Transverse colon (tissue), 4 donors: ENCODE measurements at regions not wholly inside any gene's neighbourhood (a gene's known extent, or its start where the extent isn't known, plus 50 kb on each side); places are given as distances from the start of the nearest gene placed in this dataset.

Source experiments
- DNase-seq: peaks from one replicate; pipeline ENCODE4 v3.0.0-alpha.2; 2019
- H3K27ac ChIP-seq, 4 donors: fragments of 200-600 bp; sonication (generic); 2 replicates each; pipeline ENCODE4 v1.5.1; 2016 to 2018; ENCODE audit warnings: inconsistent platforms in 4 of 4
- H3K27me3 ChIP-seq: fragments of 200-600 bp; sonication (generic); 2 replicates; pipeline ENCODE4 v1.5.1; 2017; ENCODE audit warnings: inconsistent platforms
- H3K36me3 ChIP-seq, 4 donors: fragments of 200-600 bp; sonication (generic); 2 replicates each; pipeline ENCODE4 v1.5.1; 2017 to 2019; ENCODE audit warnings: inconsistent platforms in 4 of 4
- H3K4me1 ChIP-seq, 4 donors: fragments of 200-600 bp; sonication (generic); 2 replicates each; pipeline ENCODE4 v1.5.1; 2017 to 2020; ENCODE audit warnings: inconsistent platforms in 4 of 4
- H3K4me3 ChIP-seq, 4 donors: fragments of 200-600 bp; sonication (generic); 1 replicate in 1 of 4; 2 replicates in 3 of 4; pipeline versions ENCODE4 v1.5.1 to v1.6.1; 2017 to 2019; ENCODE audit warnings: inconsistent platforms in 4 of 4
- H3K9me3 ChIP-seq, 2 donors: fragments of 200-600 bp; sonication (generic); 2 replicates each; pipeline ENCODE4 v1.5.1; 2017 to 2019; ENCODE audit warnings: inconsistent platforms in 2 of 2
- CTCF ChIP-seq, 5 experiments: fragments of 200-600 bp in 3 of 5; fragments of 450-650 bp in 2 of 5; sonication (generic) in 3 of 5; IDR thresholded peaks; 1 replicate in 2 of 5; 2 replicates in 3 of 5; pipeline ENCODE4 v1.5.1; 2016 to 2017; ENCODE audit warnings: antibody characterized with exemption in 5 of 5, inconsistent platforms in 3 of 5, mild to moderate bottlenecking in 2 of 5, moderate library complexity in 1 of 5
- EP300 ChIP-seq: sonication (generic); formaldehyde crosslinking; IDR thresholded peaks from one replicate; pipeline ENCODE4 v1.6.1; 2017; ENCODE audit warnings: antibody characterized with exemption, low read depth
- POLR2A ChIP-seq: fragments of 450-650 bp; IDR thresholded peaks from one replicate; pipeline ENCODE4 v1.6.1; 2016; ENCODE audit warnings: antibody characterized with exemption, mild to moderate bottlenecking, moderate library complexity
- POLR2AphosphoS5 ChIP-seq, 3 donors: sonication (generic); formaldehyde crosslinking; IDR thresholded peaks; one replicate each; pipeline ENCODE4 v1.6.1; 2016; ENCODE audit warnings: antibody characterized with exemption in 3 of 3
- WGBS, 2 donors: methylation state at CpG; one replicate each; pipeline ENCODE4 v1.1.5; 2018; ENCODE audit warnings: low coverage in 1 of 2; 5-methylcytosine and 5-hydroxymethylcytosine counted together
- in situ Hi-C, 4 donors: fragments of 200-750 bp; cut with MboI; loops; one replicate each; pipeline versions ENCODE4 v1.15.0 to v1.15.1; 2017; ENCODE audit warnings: low sequenced_read_pairs in 3 of 4, low pct_ligation_motif_present in 1 of 4, low pct_unique_long_range_greater_than_20kb in 1 of 4
- intact Hi-C: fragments of 100-400 bp; cut with DNase I; formaldehyde crosslinking; loops from one replicate; pipeline ENCODE4 v1.15.1; 2023; ENCODE audit warnings: low total_unique reads

- DNase-seq = peak; percentile 54
- H3K27ac ChIP-seq = peak overlapping the region in 3 of 4 donors; percentile 2 to 52 (median 42)
- H3K27me3 ChIP-seq = no peaks in the 10 kb centered on the region
- no peak overlapping the region for H3K4me3 ChIP-seq
- H3K4me1 ChIP-seq = peaks cover 0 to 20% (median 4%) of the 10 kb centered on the region in 4 donors
- intact Hi-C loops = no loop called here
- in situ Hi-C loops = no loop called here
- H3K9me3 ChIP-seq = no peaks in the 10 kb centered on the region
- TF ChIP-seq POLR2AphosphoS5 (IDR thresholded peaks at IDR 0.05) (peak in 2 of 3 donors; percentile 51 to 68), EP300 (no peak)
- no peaks in the 10 kb centered on the region for H3K36me3 ChIP-seq
- 16 to 18% methylated on average over 2 to 3 of the region's 3 CpGs for WGBS, 2 donors
Observed at GRCh38 chr5:129377504-129377903, 82.6 kb upstream of the ADAMTS19 start.

GRCh38 chr5:129378961-129379360, 81.1 kb upstream of the ADAMTS19 start:
- in situ Hi-C loops = no loop called here
- H3K4me1 ChIP-seq = peaks cover 0 to 20% (median 4%) of the 10 kb centered on the region in 4 donors
- no peak overlapping the region for H3K4me3 ChIP-seq
- TF ChIP-seq POLR2A = no peak
- TF ChIP-seq POLR2AphosphoS5 (IDR thresholded peaks at IDR 0.05) = no peak
- TF ChIP-seq EP300 = no peak
- no peak for TF ChIP-seq CTCF (IDR thresholded peaks at IDR 0.05)
- intact Hi-C loops = no loop called here
- WGBS, 2 donors = 56 to 64% methylated on average over 2 of the region's 2 CpGs
- no peak overlapping the region for H3K27ac ChIP-seq
- H3K36me3 ChIP-seq = no peaks in the 10 kb centered on the region
- no peaks in the 10 kb centered on the region for H3K9me3 ChIP-seq
- DNase-seq = no peak
- no peaks in the 10 kb centered on the region for H3K27me3 ChIP-seq

GRCh38 chr5:129379406-129379805, 80.7 kb upstream of the ADAMTS19 start:
- TF ChIP-seq POLR2A (no peak), POLR2AphosphoS5 (IDR thresholded peaks at IDR 0.05) (no peak), CTCF (IDR thresholded peaks at IDR 0.05) (no peak), EP300 (no peak)
- Histone ChIP-seq H3K4me3 (no peak overlapping the region), H3K27ac (no peak overlapping the region), H3K4me1 (peaks cover 0 to 24% (median 4%) of the 10 kb centered on the region in 4 donors), H3K9me3 (no peaks in the 10 kb centered on the region), H3K36me3 (no peaks in the 10 kb centered on the region), H3K27me3 (no peaks in the 10 kb centered on the region)
- no peak for DNase-seq
- 50 to 55% methylated on average over 3 to 4 of the region's 4 CpGs for WGBS, 2 donors
- in situ Hi-C loops = no loop called here
- intact Hi-C loops = no loop called here

- WGBS, 2 donors = 59 to 100% methylated on average over 1 of the region's 1 CpG
- no peaks in the 10 kb centered on the region for H3K27me3 ChIP-seq
- intact Hi-C loops = no loop called here
- H3K4me1 ChIP-seq = peaks cover 0 to 15% (median 0%) of the 10 kb centered on the region in 4 donors
- no peak overlapping the region for H3K27ac ChIP-seq
- in situ Hi-C loops = no loop called here
- TF ChIP-seq EP300 (no peak), POLR2AphosphoS5 (IDR thresholded peaks at IDR 0.05) (no peak), CTCF (IDR thresholded peaks at IDR 0.05) (no peak), POLR2A (no peak)
- no peak overlapping the region for H3K4me3 ChIP-seq
- H3K9me3 ChIP-seq = no peaks in the 10 kb centered on the region
- DNase-seq = no peak
- H3K36me3 ChIP-seq = no peaks in the 10 kb centered on the region
Observed at GRCh38 chr5:129382921-129383672, 77.0 kb upstream of the ADAMTS19 start.

- no peaks in the 10 kb centered on the region for H3K27me3 ChIP-seq
- in situ Hi-C loops (no loop called here), intact Hi-C loops (no loop called here)
- TF ChIP-seq POLR2A = no peak
- no peak for TF ChIP-seq CTCF (IDR thresholded peaks at IDR 0.05)
- no peak for TF ChIP-seq POLR2AphosphoS5 (IDR thresholded peaks at IDR 0.05)
- no peak for TF ChIP-seq EP300
- DNase-seq = no peak
- peaks cover 0 to 7% (median 0%) of the 10 kb centered on the region in 4 donors for H3K4me1 ChIP-seq
- H3K27ac ChIP-seq = no peak overlapping the region
- WGBS, 2 donors = 55 to 66% methylated on average over 4 of the region's 4 CpGs
- H3K4me3 ChIP-seq = no peak overlapping the region
- no peaks in the 10 kb centered on the region for H3K9me3 ChIP-seq
- no peaks in the 10 kb centered on the region for H3K36me3 ChIP-seq
Observed at GRCh38 chr5:129384193-129384592, 75.9 kb upstream of the ADAMTS19 start.
